B cell (primary cell): ENCODE measurements at regions not wholly inside any gene's neighbourhood (a gene's known extent, or its start where the extent isn't known, plus 50 kb on each side); places are given as distances from the start of the nearest gene placed in this dataset.
"Not testable (repeated sequence)": the region's sequence is repeated elsewhere in the genome, so short reads cannot be mapped to it uniquely, and the experiment has no call there.

ENCODE experiments used
- ATAC-seq: fragments of 200-7000 bp; cut with Tn5 transposase; one replicate; pipeline ENCODE4 v1.10.0; 2021; ENCODE audit warnings: low read depth, mild to moderate bottlenecking, moderate number of reproducible peaks, moderate library complexity
- CTCF ChIA-PET: fragments of 350-600 bp; sonication (Branson Sonifier 250); formaldehyde crosslinking; loops from one replicate; lab custom pipeline; 2021; ENCODE audit warnings: antibody characterized with exemption, inconsistent platforms; lab: Charles Lee
- POLR2A ChIA-PET: fragments of 350-600 bp; sonication (Branson Sonifier 250); formaldehyde crosslinking; loops from one replicate; lab custom pipeline; 2021; ENCODE audit warnings: antibody characterized with exemption; lab: Charles Lee
- DNase-seq: peaks from one replicate; pipeline ENCODE4 v3.0.0; 2013
- H2AFZ ChIP-seq: 2 replicates; pipeline ENCODE4 v1.6.1; 2012; ENCODE audit warnings: mild to moderate bottlenecking, low read depth, low read length; ENCODE audit not compliant: insufficient read depth, poor library complexity, severe bottlenecking
- H3K27ac ChIP-seq, 2 donors: 1 replicate in 1 of 2; 2 replicates in 1 of 2; pipeline ENCODE4 v1.5.1; 2012 to 2013; ENCODE audit warnings: low read length in 2 of 2, mild to moderate bottlenecking in 2 of 2, moderate library complexity in 1 of 2
- H3K27me3 ChIP-seq, 4 experiments: fragments of 200-600 bp in 1 of 4; sonication (generic) in 1 of 4; replicated peaks in 1 of 4; 1 replicate in 2 of 4; 2 replicates in 2 of 4; pipeline versions ENCODE4 v1.6.1 to v1.7.0; 2013 to 2016; ENCODE audit warnings: low read length in 3 of 4, mild to moderate bottlenecking in 2 of 4, mixed read lengths in 1 of 4, moderate library complexity in 1 of 4; ENCODE audit not compliant: insufficient read depth in 4 of 4, control insufficient read depth in 3 of 4; ENCODE audit errors: control extremely low read depth in 1 of 4
- H3K36me3 ChIP-seq, 2 experiments: replicated peaks in 1 of 2; 1 replicate in 1 of 2; 2 replicates in 1 of 2; pipeline versions ENCODE4 v1.6.1 to v1.7.1; 2013; ENCODE audit warnings: low read length in 1 of 2; ENCODE audit not compliant: insufficient read depth in 2 of 2, control insufficient read depth in 1 of 2; ENCODE audit errors: control extremely low read depth in 1 of 2, extremely low read depth in 1 of 2
- H3K4me1 ChIP-seq, 2 donors: fragments of 200-600 bp in 1 of 2; sonication (generic) in 1 of 2; 1 replicate in 1 of 2; 2 replicates in 1 of 2; pipeline versions ENCODE4 v1.5.1 to v1.6.1; 2013 to 2017; ENCODE audit warnings: low read length in 2 of 2; ENCODE audit not compliant: control insufficient read depth in 2 of 2, insufficient read depth in 2 of 2
- H3K4me2 ChIP-seq: replicated peaks from 2 replicates; pipeline ENCODE3; 2012; ENCODE audit warnings: mild to moderate bottlenecking, low read depth, low read length; ENCODE audit not compliant: poor library complexity, severe bottlenecking
- H3K4me3 ChIP-seq, 5 experiments: fragments of 200-600 bp in 1 of 5; sonication (generic) in 1 of 5; 1 replicate in 3 of 5; 2 replicates in 2 of 5; pipeline versions ENCODE4 v1.5.1 to v1.7.0; 2011 to 2016; ENCODE audit warnings: low read length in 4 of 5, mild to moderate bottlenecking in 4 of 5, low read depth in 2 of 5, control low read depth in 1 of 5, moderate library complexity in 1 of 5; ENCODE audit not compliant: insufficient read depth in 1 of 5; ENCODE audit errors: control extremely low read depth in 1 of 5, extremely low read depth in 1 of 5
- H3K79me2 ChIP-seq: fragments of 200-600 bp; sonication (generic); one replicate; pipeline ENCODE4 v1.6.0; 2016; ENCODE audit warnings: low read length; ENCODE audit not compliant: control insufficient read depth, insufficient read depth
- H3K9ac ChIP-seq: fragments of 200-600 bp; sonication (generic); 2 replicates; pipeline ENCODE4 v1.6.1; 2017; ENCODE audit warnings: mild to moderate bottlenecking, low read length, moderate library complexity
- H3K9me3 ChIP-seq, 3 donors: one replicate each; pipeline versions ENCODE4 v1.6.1 to v1.7.1; 2013; ENCODE audit warnings: low read length in 2 of 3; ENCODE audit not compliant: control insufficient read depth in 2 of 3, insufficient read depth in 1 of 3; ENCODE audit errors: control extremely low read depth in 1 of 3
- H4K20me1 ChIP-seq: 2 replicates; pipeline ENCODE4 v1.6.0; 2012; ENCODE audit warnings: mild to moderate bottlenecking, low read length; ENCODE audit not compliant: insufficient read depth, control insufficient read depth, poor library complexity, severe bottlenecking
- H3K27ac Mint-ChIP-seq: one replicate; pipeline ENCODE4 v1.8.0; 2021; ENCODE audit warnings: mixed read lengths
- H3K27me3 Mint-ChIP-seq: one replicate; pipeline ENCODE4 v1.8.0; 2021; ENCODE audit warnings: mixed read lengths
- H3K4me1 Mint-ChIP-seq: one replicate; pipeline ENCODE4 v1.8.0; 2021; ENCODE audit warnings: mixed read lengths
- H3K4me3 Mint-ChIP-seq: one replicate; pipeline ENCODE4 v1.8.0; 2021; ENCODE audit warnings: mixed read lengths
- H3K9me3 Mint-ChIP-seq: one replicate; pipeline ENCODE4 v1.8.0; 2022; ENCODE audit warnings: mixed read lengths; ENCODE audit not compliant: insufficient read depth
- WGBS: methylation state at CpG from one replicate; pipeline ENCODE4 v1.1.5; 2013; ENCODE audit warnings: missing lambda C conversion rate; ENCODE audit not compliant: insufficient coverage; 5-methylcytosine and 5-hydroxymethylcytosine counted together
- intact Hi-C: fragments of 100-400 bp; cut with micrococcal nuclease; formaldehyde crosslinking; loops from one replicate; pipeline ENCODE4 v1.10.0; 2022

- H3K27me3 ChIP-seq, H3K36me3 ChIP-seq, H3K27me3 Mint-ChIP-seq, CTCF ChIA-PET, POLR2A ChIA-PET, H3K9me3 Mint-ChIP-seq, H3K9me3 ChIP-seq, DNase-seq, H3K27ac ChIP-seq, H3K4me3 Mint-ChIP-seq, H3K79me2 ChIP-seq, H3K4me1 ChIP-seq, H3K4me2 ChIP-seq, H3K27ac Mint-ChIP-seq, H3K4me3 ChIP-seq, H4K20me1 ChIP-seq, H3K9ac ChIP-seq, intact Hi-C loops, H2AFZ ChIP-seq, ATAC-seq, H3K4me1 Mint-ChIP-seq: not testable (repeated sequence)
These were observed 87.8 kb downstream of the SYT15B start for GRCh38 chr10:47675577-47675976.

GRCh38 chr10:47673128-47673527, 90.3 kb downstream of the SYT15B start:
- ATAC-seq, H3K9me3 Mint-ChIP-seq, H3K36me3 ChIP-seq, H3K4me3 ChIP-seq, H3K27ac ChIP-seq, H4K20me1 ChIP-seq, H3K4me3 Mint-ChIP-seq, H3K9me3 ChIP-seq, H3K27me3 Mint-ChIP-seq, CTCF ChIA-PET, H3K79me2 ChIP-seq, H3K9ac ChIP-seq, H3K4me2 ChIP-seq, H3K4me1 Mint-ChIP-seq, H3K27me3 ChIP-seq, H3K4me1 ChIP-seq, DNase-seq, intact Hi-C loops, POLR2A ChIA-PET, H2AFZ ChIP-seq, H3K27ac Mint-ChIP-seq: not testable (repeated sequence)
- WGBS: no CpG with 5 or more reads among the region's 1 CpG

GRCh38 chr10:47670857-47671256, 92.5 kb downstream of the SYT15B start:
- H3K27ac ChIP-seq, H2AFZ ChIP-seq, H3K9me3 Mint-ChIP-seq, H3K27me3 ChIP-seq, H3K9ac ChIP-seq, H3K79me2 ChIP-seq, H3K4me2 ChIP-seq, H3K4me1 Mint-ChIP-seq, DNase-seq, CTCF ChIA-PET, POLR2A ChIA-PET, ATAC-seq, H4K20me1 ChIP-seq, H3K4me1 ChIP-seq, H3K27ac Mint-ChIP-seq, intact Hi-C loops, H3K27me3 Mint-ChIP-seq, H3K4me3 Mint-ChIP-seq, H3K9me3 ChIP-seq, H3K4me3 ChIP-seq, H3K36me3 ChIP-seq: not testable (repeated sequence)
- no CpG with 5 or more reads among the region's 2 CpGs for WGBS

GRCh38 chr10:47661955-47662577, 101.3 kb downstream of the SYT15B start:
- CTCF ChIA-PET, intact Hi-C loops, H3K36me3 ChIP-seq, H3K4me1 Mint-ChIP-seq, H4K20me1 ChIP-seq, H3K4me3 Mint-ChIP-seq, H3K79me2 ChIP-seq, H3K27ac Mint-ChIP-seq, H3K4me1 ChIP-seq, H3K9me3 ChIP-seq, H3K27ac ChIP-seq, H3K4me2 ChIP-seq, H3K9me3 Mint-ChIP-seq, H3K27me3 Mint-ChIP-seq, H2AFZ ChIP-seq, POLR2A ChIA-PET, DNase-seq, H3K4me3 ChIP-seq, H3K27me3 ChIP-seq, ATAC-seq, H3K9ac ChIP-seq: not testable (repeated sequence)
- no CpG with 5 or more reads among the region's 8 CpGs for WGBS
